DND-41 (cell line): ENCODE measurements at regions not wholly inside any gene's neighbourhood (a gene's known extent, or its start where the extent isn't known, plus 50 kb on each side); places are given as distances from the start of the nearest gene placed in this dataset.

Experiments
- ATAC-seq: fragments of 200-7000 bp; cut with Tn5 transposase; 3 replicates; pipeline ENCODE4 v1.9.1; 2021; ENCODE audit warnings: low read depth; ENCODE audit not compliant: insufficient read depth
- DNase-seq: peaks from one replicate; pipeline ENCODE4 v3.0.0-alpha.2; 2020
- H2AFZ ChIP-seq: 2 replicates; pipeline ENCODE4 v1.6.0; 2012; ENCODE audit warnings: low read depth, low read length
- H3K27ac ChIP-seq: 2 replicates; pipeline ENCODE4 v1.5.1; 2012; ENCODE audit warnings: low read length, inconsistent platforms
- H3K27me3 ChIP-seq: fragments of 200-600 bp; sonication (generic); 2 replicates; pipeline ENCODE4 v1.6.0; 2012; ENCODE audit warnings: low read length, mild to moderate bottlenecking, inconsistent platforms; ENCODE audit not compliant: insufficient read depth, poor library complexity
- H3K36me3 ChIP-seq: 2 replicates; pipeline ENCODE4 v1.5.1; 2012; ENCODE audit warnings: low read length, inconsistent platforms; ENCODE audit not compliant: insufficient read depth
- H3K4me1 ChIP-seq: 2 replicates; pipeline ENCODE4 v1.5.1; 2012; ENCODE audit warnings: mild to moderate bottlenecking, low read length; ENCODE audit not compliant: insufficient read depth
- H3K4me2 ChIP-seq: 2 replicates; pipeline ENCODE4 v1.6.0; 2012; ENCODE audit warnings: mild to moderate bottlenecking, moderate library complexity, low read length, inconsistent platforms; ENCODE audit not compliant: insufficient read depth
- H3K4me3 ChIP-seq, 2 experiments: fragments of 200-600 bp in 1 of 2; shearing (Covaris generic) in 1 of 2; 2 replicates each; pipeline ENCODE4 v1.5.1; 2012 to 2016; ENCODE audit warnings: inconsistent platforms in 2 of 2, low read length in 2 of 2, mild to moderate bottlenecking in 2 of 2, low read depth in 1 of 2, moderate library complexity in 1 of 2
- H3K79me2 ChIP-seq: 2 replicates; pipeline ENCODE4 v1.6.0; 2012; ENCODE audit warnings: low read length, inconsistent platforms; ENCODE audit not compliant: insufficient read depth
- H3K9ac ChIP-seq: 2 replicates; pipeline ENCODE4 v1.6.0; 2012; ENCODE audit warnings: low read depth, mild to moderate bottlenecking, inconsistent platforms, low read length, moderate library complexity
- H3K9me3 ChIP-seq: 2 replicates; pipeline ENCODE4 v1.5.1; 2012; ENCODE audit warnings: low read length, moderate library complexity, mild to moderate bottlenecking, inconsistent platforms; ENCODE audit not compliant: insufficient read depth, severe bottlenecking
- H4K20me1 ChIP-seq: 2 replicates; pipeline ENCODE4 v1.6.0; 2012; ENCODE audit warnings: low read length; ENCODE audit not compliant: insufficient read depth
- CTCF ChIP-seq: IDR thresholded peaks from 2 replicates; pipeline ENCODE4 v1.5.1; 2012; ENCODE audit warnings: borderline replicate concordance, low read length, moderate library complexity, mild to moderate bottlenecking; ENCODE audit not compliant: poor library complexity, severe bottlenecking; ENCODE audit errors: extremely low read depth
- EZH2 ChIP-seq: IDR thresholded peaks from 3 replicates; pipeline ENCODE4 v1.6.1; 2012; ENCODE audit warnings: borderline replicate concordance, low read depth, mild to moderate bottlenecking, moderate library complexity, low read length, inconsistent platforms; ENCODE audit not compliant: severe bottlenecking

- no peak for DNase-seq
- no peak for ATAC-seq
- no peak overlapping the region for H3K27ac ChIP-seq
Observed at GRCh38 chr14:29442696-29443095, 485.0 kb downstream of the PRKD1 start.

GRCh38 chr14:29444216-29444615 lies 483.4 kb downstream of the PRKD1 start:
- Histone ChIP-seq H3K4me3 (no peak overlapping the region), H3K9ac (no peak overlapping the region), H3K9me3 (no peaks in the 10 kb centered on the region), H3K27ac (no peak overlapping the region), H3K4me1 (no peaks in the 10 kb centered on the region), H3K4me2 (no peak overlapping the region), H4K20me1 (no peaks in the 10 kb centered on the region), H2AFZ (no peak overlapping the region), H3K36me3 (no peaks in the 10 kb centered on the region), H3K79me2 (no peaks in the 10 kb centered on the region), H3K27me3 (no peaks in the 10 kb centered on the region)
- no peak for ATAC-seq
- no peak for TF ChIP-seq EZH2
- no peak for TF ChIP-seq CTCF
- DNase-seq, result no peak

More at GRCh38 chr14:29442696-29443095, 485.0 kb downstream of the PRKD1 start:
- Histone ChIP-seq H3K9me3 (no peaks in the 10 kb centered on the region), H3K9ac (no peak overlapping the region), H4K20me1 (no peaks in the 10 kb centered on the region), H3K79me2 (no peaks in the 10 kb centered on the region), H3K4me3 (no peak overlapping the region), H2AFZ (no peak overlapping the region), H3K27me3 (no peaks in the 10 kb centered on the region), H3K4me1 (no peaks in the 10 kb centered on the region), H3K36me3 (no peaks in the 10 kb centered on the region), H3K4me2 (no peak overlapping the region)
- TF ChIP-seq CTCF, result no peak
- no peak for TF ChIP-seq EZH2

DNA sequence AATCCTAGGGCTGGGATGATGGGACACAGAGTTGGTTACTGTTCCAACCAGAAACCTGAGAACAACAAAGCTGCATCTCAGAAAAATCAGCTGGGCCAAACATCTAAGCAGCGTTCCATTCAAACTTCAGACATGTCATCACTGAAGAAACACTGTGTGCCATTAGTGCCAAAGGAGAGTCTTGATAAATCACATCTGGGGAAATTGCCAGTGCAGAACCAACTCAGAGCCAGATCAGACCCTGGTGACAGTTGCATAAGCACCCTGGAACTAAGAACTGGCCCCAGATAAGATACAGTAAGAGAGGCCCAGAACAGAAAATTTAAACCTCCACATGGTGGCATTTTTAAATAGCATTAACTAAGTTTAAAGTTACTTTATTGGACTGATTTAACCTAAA lies 482.8 kb downstream of the PRKD1 start:
- Histone ChIP-seq H2AFZ (no peak overlapping the region), H3K27me3 (no peaks in the 10 kb centered on the region), H3K27ac (no peak overlapping the region), H3K9me3 (no peaks in the 10 kb centered on the region), H3K79me2 (no peaks in the 10 kb centered on the region), H3K9ac (no peak overlapping the region), H4K20me1 (no peaks in the 10 kb centered on the region), H3K36me3 (no peaks in the 10 kb centered on the region), H3K4me1 (no peaks in the 10 kb centered on the region), H3K4me3 (no peak overlapping the region), H3K4me2 (no peak overlapping the region)
- DNase-seq (no peak), ATAC-seq (no peak)
- TF ChIP-seq CTCF, result no peak

GRCh38 chr14:29446971-29447370 lies 480.7 kb downstream of the PRKD1 start:
- H4K20me1 ChIP-seq, result no peaks in the 10 kb centered on the region
- no peak overlapping the region for H3K4me3 ChIP-seq
- no peak overlapping the region for H3K9ac ChIP-seq
- H3K27me3 ChIP-seq, result no peaks in the 10 kb centered on the region
- H3K4me1 ChIP-seq, result no peaks in the 10 kb centered on the region
- H2AFZ ChIP-seq, result no peak overlapping the region
- H3K27ac ChIP-seq, result no peak overlapping the region
- H3K79me2 ChIP-seq, result no peaks in the 10 kb centered on the region
- no peaks in the 10 kb centered on the region for H3K9me3 ChIP-seq
- no peaks in the 10 kb centered on the region for H3K36me3 ChIP-seq
- TF ChIP-seq EZH2, result no peak
- no peak for DNase-seq
- ATAC-seq, result no peak
- no peak overlapping the region for H3K4me2 ChIP-seq
